ENCODE measurements at regions not wholly inside any gene's neighbourhood (a gene's known extent, or its start where the extent isn't known, plus 50 kb on each side); places are given as distances from the start of the nearest gene placed in this dataset.

DNA sequence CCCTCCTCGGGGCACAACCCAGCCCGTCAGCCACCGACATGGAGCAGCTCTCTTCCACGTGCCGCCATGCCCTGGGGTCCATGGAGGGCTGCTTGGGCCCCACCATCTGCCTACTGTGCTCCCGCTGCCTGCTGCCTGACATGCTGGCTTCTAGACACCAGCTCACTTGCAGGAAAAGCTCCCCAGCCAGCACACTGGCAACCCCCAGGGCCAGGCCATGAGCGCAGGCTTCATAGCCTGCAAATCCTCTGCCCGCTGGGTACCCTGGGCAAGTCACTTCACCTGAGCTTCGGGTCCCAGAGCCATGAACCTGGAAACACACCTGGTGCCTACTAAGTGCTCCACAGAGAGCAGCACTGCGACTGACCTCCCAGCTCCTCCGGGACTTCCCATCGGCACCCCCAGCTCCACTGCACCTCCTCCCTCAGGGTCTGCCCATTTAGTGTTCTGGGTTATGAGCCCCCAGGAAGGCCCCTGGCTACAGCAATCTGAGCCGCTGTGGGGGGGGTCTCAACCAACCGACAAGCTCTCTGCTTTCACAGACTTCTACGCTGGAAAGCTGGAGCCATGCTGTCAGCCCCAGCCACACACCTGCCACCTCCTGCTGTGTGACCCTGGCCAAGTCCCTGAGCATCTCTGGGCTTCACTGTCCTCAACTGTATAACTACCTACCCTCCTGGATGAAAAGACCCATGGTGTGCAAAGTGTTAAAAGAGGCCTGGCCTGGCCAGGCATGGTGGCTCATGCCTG lies 139.2 kb downstream of the CRYBB2 start:
- no peak for DNase-seq (ENCODE audit: low read depth)
- no peak overlapping the region for H3K4me3 ChIP-seq (ENCODE audit: low read depth, low read length)
- TF ChIP-seq POLR2A (IDR thresholded peaks at IDR 0.05; ENCODE audit: extremely low read depth, insufficient read length) (no peak), MYC (IDR thresholded peaks at IDR 0.05; ENCODE audit: low read depth, low read length) (no peak), CTCF (IDR thresholded peaks at IDR 0.05; ENCODE audit: low read depth, low read length) (no peak)
- TF ChIP-seq, protein P1, sequence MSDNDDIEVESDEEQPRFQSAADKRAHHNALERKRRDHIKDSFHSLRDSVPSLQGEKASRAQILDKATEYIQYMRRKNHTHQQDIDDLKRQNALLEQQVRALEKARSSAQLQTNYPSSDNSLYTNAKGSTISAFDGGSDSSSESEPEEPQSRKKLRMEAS (IDR thresholded peaks at IDR 0.05; ENCODE audit: low read depth, low read length), result no peak

GRCh38 chr22:25359601-25360261 lies 140.3 kb downstream of the CRYBB2 start:
- no peak overlapping the region for H3K4me3 ChIP-seq (ENCODE audit: low read depth, low read length)
- no peak for DNase-seq (ENCODE audit: low read depth)
- TF ChIP-seq, protein P1 (IDR thresholded peaks at IDR 0.05; ENCODE audit: low read depth, low read length), result no peak
- TF ChIP-seq MYC (IDR thresholded peaks at IDR 0.05; ENCODE audit: low read depth, low read length) (no peak), CTCF (IDR thresholded peaks at IDR 0.05; ENCODE audit: low read depth, low read length) (no peak), POLR2A (IDR thresholded peaks at IDR 0.05; ENCODE audit: extremely low read depth, insufficient read length) (no peak)

GRCh38 chr22:25360411-25360810 lies 141.0 kb downstream of the CRYBB2 start:
- no peak for DNase-seq (ENCODE audit: low read depth)
- TF ChIP-seq MYC (IDR thresholded peaks at IDR 0.05; ENCODE audit: low read depth, low read length) (no peak), POLR2A (IDR thresholded peaks at IDR 0.05; ENCODE audit: extremely low read depth, insufficient read length) (no peak), CTCF (IDR thresholded peaks at IDR 0.05; ENCODE audit: low read depth, low read length) (no peak)
- TF ChIP-seq, protein P1 (IDR thresholded peaks at IDR 0.05; ENCODE audit: low read depth, low read length), result no peak
- H3K4me3 ChIP-seq (ENCODE audit: low read depth, low read length), result no peak overlapping the region

GRCh38 chr22:25360891-25361645 lies 141.6 kb downstream of the CRYBB2 start:
- H3K4me3 ChIP-seq (ENCODE audit: low read depth, low read length), result no peak overlapping the region
- DNase-seq (ENCODE audit: low read depth), result no peak
- TF ChIP-seq CTCF (IDR thresholded peaks at IDR 0.05; ENCODE audit: low read depth, low read length) (no peak), MYC (IDR thresholded peaks at IDR 0.05; ENCODE audit: low read depth, low read length) (no peak), POLR2A (IDR thresholded peaks at IDR 0.05; ENCODE audit: extremely low read depth, insufficient read length) (no peak)
- TF ChIP-seq, protein P1 (IDR thresholded peaks at IDR 0.05; ENCODE audit: low read depth, low read length), result no peak

DNA sequence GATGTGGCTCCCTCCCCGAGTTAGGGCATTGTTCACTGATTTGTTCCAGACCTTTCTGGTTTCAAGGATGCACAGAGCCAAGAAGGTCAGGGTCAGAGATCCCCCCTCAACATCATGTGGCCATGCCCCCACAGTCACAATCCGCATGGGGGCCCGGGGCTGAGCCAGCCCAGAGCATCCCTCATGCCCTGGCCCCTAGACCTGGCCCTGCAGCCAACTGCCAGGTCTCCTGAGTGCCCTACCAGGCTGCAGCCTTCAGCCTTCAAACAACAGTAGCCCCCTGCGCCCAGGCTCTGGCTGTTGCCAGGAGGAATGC lies 142.4 kb downstream of the CRYBB2 start:
- H3K4me3 ChIP-seq (ENCODE audit: low read depth, low read length), result no peak overlapping the region
- TF ChIP-seq POLR2A (IDR thresholded peaks at IDR 0.05; ENCODE audit: extremely low read depth, insufficient read length), result no peak
- TF ChIP-seq, protein P1 (IDR thresholded peaks at IDR 0.05; ENCODE audit: low read depth, low read length), result no peak
- no peak for TF ChIP-seq MYC (IDR thresholded peaks at IDR 0.05; ENCODE audit: low read depth, low read length)
- TF ChIP-seq CTCF (IDR thresholded peaks at IDR 0.05; ENCODE audit: low read depth, low read length), result no peak
- no peak for DNase-seq (ENCODE audit: low read depth)
